IMR-90 (cell line): ENCODE measurements at regions not wholly inside any gene's neighbourhood (a gene's known extent, or its start where the extent isn't known, plus 50 kb on each side); places are given as distances from the start of the nearest gene placed in this dataset.

Source experiments
- ATAC-seq: fragments of 200-7000 bp; cut with Tn5 transposase; 2 replicates; pipeline ENCODE4 v1.9.1; 2020; ENCODE audit warnings: low read depth, mild to moderate bottlenecking, moderate library complexity
- BruUV-seq: library from RNA; stranded (reverse); fragments of 400-500 nt; replicated peaks from 2 replicates; lab custom pipeline; 2021; lab: Mats Ljungman, UMichigan
- CTCF ChIA-PET: fragments of 300-600 bp; formaldehyde crosslinking; extraction: SDS; loops from one replicate; lab custom pipeline; 2021; ENCODE audit warnings: antibody characterized with exemption; lab: Yijun Ruan, JAX
- POLR2A ChIA-PET: fragments of 300-600 bp; sonication (Branson Sonifier 250); formaldehyde crosslinking; loops from one replicate; lab custom pipeline; 2022; ENCODE audit warnings: antibody characterized with exemption; ENCODE audit not compliant: unreplicated experiment; lab: Charles Lee
- DNase-seq: peaks from one replicate; pipeline ENCODE4 v3.0.0; 2013
- H2AFZ ChIP-seq: replicated peaks from 2 replicates; pipeline ENCODE3; 2013; ENCODE audit warnings: low read length, mild to moderate bottlenecking; ENCODE audit not compliant: poor library complexity
- H2AK5ac ChIP-seq: 2 replicates; pipeline ENCODE4 v1.6.1; 2013; ENCODE audit warnings: low read depth, low read length, inconsistent platforms
- H2AK9ac ChIP-seq: replicated peaks from 2 replicates; pipeline ENCODE3; 2013; ENCODE audit warnings: mild to moderate bottlenecking, low read depth, low read length, moderate library complexity; ENCODE audit not compliant: poor library complexity
- H2BK120ac ChIP-seq: 2 replicates; pipeline ENCODE4 v1.6.1; 2013; ENCODE audit warnings: low read depth, low read length, inconsistent platforms
- H2BK15ac ChIP-seq: 3 replicates; pipeline ENCODE4 v1.6.1; 2013; ENCODE audit warnings: low read depth, low read length, inconsistent platforms
- H2BK20ac ChIP-seq: 2 replicates; pipeline ENCODE4 v1.6.1; 2013; ENCODE audit warnings: low read depth, mild to moderate bottlenecking, inconsistent platforms, low read length, moderate library complexity
- H2BK5ac ChIP-seq: 2 replicates; pipeline ENCODE4 v1.6.1; 2013; ENCODE audit warnings: mild to moderate bottlenecking, low read depth, low read length, inconsistent platforms; ENCODE audit not compliant: poor library complexity, severe bottlenecking
- H3K14ac ChIP-seq: replicated peaks from 2 replicates; pipeline ENCODE4 v1.6.1; 2013; ENCODE audit warnings: low read depth, low read length, inconsistent platforms
- H3K18ac ChIP-seq: 2 replicates; pipeline ENCODE4 v1.6.1; 2013; ENCODE audit warnings: low read depth, low read length, control low read depth
- H3K23ac ChIP-seq: 2 replicates; pipeline ENCODE4 v1.6.1; 2013; ENCODE audit warnings: low read depth, low read length, inconsistent platforms
- H3K27ac ChIP-seq: 2 replicates; pipeline ENCODE4 v1.5.1; 2013; ENCODE audit warnings: mild to moderate bottlenecking, control low read depth, low read length; ENCODE audit not compliant: insufficient read depth
- H3K27me3 ChIP-seq: 2 replicates; pipeline ENCODE4 v1.6.1; 2013; ENCODE audit warnings: low read length; ENCODE audit not compliant: control insufficient read depth, insufficient read depth
- H3K36me3 ChIP-seq: 2 replicates; pipeline ENCODE4 v1.6.1; 2013; ENCODE audit warnings: low read length, mixed read lengths; ENCODE audit not compliant: control insufficient read depth, insufficient read depth
- H3K4ac ChIP-seq: 2 replicates; pipeline ENCODE4 v1.6.1; 2013; ENCODE audit warnings: low read depth, low read length, inconsistent platforms
- H3K4me1 ChIP-seq: 2 replicates; pipeline ENCODE4 v1.6.1; 2013; ENCODE audit warnings: low read length, mixed read lengths; ENCODE audit not compliant: control insufficient read depth, insufficient read depth
- H3K4me2 ChIP-seq: 2 replicates; pipeline ENCODE4 v1.6.1; 2013; ENCODE audit warnings: low read depth, mild to moderate bottlenecking, control low read depth, low read length, moderate library complexity
- H3K4me3 ChIP-seq: 2 replicates; pipeline ENCODE4 v1.5.1; 2013; ENCODE audit warnings: low read depth, mild to moderate bottlenecking, control low read depth, low read length, moderate library complexity; ENCODE audit not compliant: insufficient read depth
- H3K56ac ChIP-seq: 2 replicates; pipeline ENCODE4 v1.6.1; 2013; ENCODE audit warnings: low read length, inconsistent platforms; ENCODE audit not compliant: insufficient read depth; ENCODE audit errors: extremely low read depth
- H3K79me1 ChIP-seq, 2 experiments: 2 replicates each; pipeline ENCODE4 v1.6.1; 2013; ENCODE audit warnings: low read length in 2 of 2, inconsistent platforms in 1 of 2, low read depth in 1 of 2
- H3K9ac ChIP-seq: 2 replicates; pipeline ENCODE4 v1.6.1; 2013; ENCODE audit warnings: low read depth, low read length, control low read depth
- H3K9me1 ChIP-seq: 2 replicates; pipeline ENCODE4 v1.6.1; 2013; ENCODE audit warnings: low read length, inconsistent platforms; ENCODE audit not compliant: insufficient read depth
- H3K9me3 ChIP-seq: 2 replicates; pipeline ENCODE4 v1.6.1; 2013; ENCODE audit warnings: low read length; ENCODE audit not compliant: control insufficient read depth, insufficient read depth
- H4K20me1 ChIP-seq: 2 replicates; pipeline ENCODE4 v1.6.1; 2013; ENCODE audit warnings: low read length, inconsistent platforms; ENCODE audit not compliant: insufficient read depth
- H4K5ac ChIP-seq: 2 replicates; pipeline ENCODE4 v1.6.1; 2013; ENCODE audit warnings: mild to moderate bottlenecking, low read depth, low read length, control low read depth
- H4K8ac ChIP-seq, 2 experiments: 2 replicates each; pipeline ENCODE4 v1.6.1; 2013; ENCODE audit warnings: low read depth in 2 of 2, low read length in 2 of 2, control low read depth in 1 of 2, inconsistent platforms in 1 of 2
- H4K91ac ChIP-seq: 2 replicates; pipeline ENCODE4 v1.6.1; 2013; ENCODE audit warnings: low read depth, low read length, inconsistent platforms; ENCODE audit not compliant: insufficient read depth
- BHLHE40 ChIP-seq: fragments of 150-350 bp; IDR thresholded peaks from 2 replicates; pipeline ENCODE4 v1.6.1; 2016; ENCODE audit warnings: mild to moderate bottlenecking, low read depth, low read length
- CHD1 ChIP-seq: IDR thresholded peaks from 2 replicates; pipeline ENCODE4 v1.6.1; 2012; ENCODE audit warnings: low read depth, low read length, improper control_type of control experiment
- FOS ChIP-seq: fragments of 150-350 bp; IDR thresholded peaks from 2 replicates; pipeline ENCODE4 v1.6.1; 2016; ENCODE audit warnings: low read depth, low read length
- MAFK ChIP-seq: IDR thresholded peaks from 2 replicates; pipeline ENCODE4 v1.6.1; 2012; ENCODE audit warnings: low read depth, low read length, improper control_type of control experiment
- MAZ ChIP-seq: IDR thresholded peaks from 2 replicates; pipeline ENCODE4 v1.6.1; 2012; ENCODE audit warnings: low read depth, mild to moderate bottlenecking, low read length, improper control_type of control experiment, moderate library complexity, borderline replicate concordance
- MXI1 ChIP-seq: IDR thresholded peaks from 2 replicates; pipeline ENCODE4 v1.6.1; 2012; ENCODE audit warnings: low read depth, mild to moderate bottlenecking, low read length, moderate library complexity, borderline replicate concordance
- RCOR1 ChIP-seq: IDR thresholded peaks from 2 replicates; pipeline ENCODE4 v1.6.1; 2012; ENCODE audit warnings: mild to moderate bottlenecking, low read length, improper control_type of control experiment; ENCODE audit not compliant: insufficient replicate concordance
- RFX5 ChIP-seq: IDR thresholded peaks from 2 replicates; pipeline ENCODE4 v1.8.0; 2012; ENCODE audit warnings: low read depth, mild to moderate bottlenecking, low read length, moderate library complexity
- SMC3 ChIP-seq: fragments of 150-350 bp; IDR thresholded peaks from 2 replicates; pipeline ENCODE4 v1.6.1; 2016; ENCODE audit warnings: low read depth, mild to moderate bottlenecking, antibody characterized with exemption, low read length, moderate library complexity
- WGBS, 2 experiments: methylation state at CpG; one replicate each; pipeline versions ENCODE4 v1.1.5 to v1.1.7; 2013; ENCODE audit warnings: missing lambda C conversion rate in 2 of 2; ENCODE audit not compliant: insufficient read length in 1 of 2; ENCODE audit errors: extremely low coverage in 2 of 2; 5-methylcytosine and 5-hydroxymethylcytosine counted together
- dilution Hi-C: fragments of 300-500 bp; cut with HindIII; formaldehyde crosslinking; loops from one replicate; pipeline ENCODE4 v1.14.3; 2018; ENCODE audit warnings: low sequenced_read_pairs; ENCODE audit not compliant: unreplicated experiment
- in situ Hi-C: fragments of 300-500 bp; cut with MboI; formaldehyde crosslinking; loops from 3 replicates; pipeline ENCODE4 v1.14.3; 2019; ENCODE audit warnings: low sequenced_read_pairs, inconsistent platforms, mixed read lengths
- intact Hi-C: fragments of 100-400 bp; cut with micrococcal nuclease; formaldehyde crosslinking; loops from 2 replicates; pipeline ENCODE4 v1.10.0; 2022
- TF ChIP-seq, protein P1 (sequence below): fragments of 150-350 bp; IDR thresholded peaks from 2 replicates; pipeline ENCODE4 v1.6.1; 2017; ENCODE audit warnings: mild to moderate bottlenecking, antibody characterized with exemption, low read length, low read depth

DNA sequence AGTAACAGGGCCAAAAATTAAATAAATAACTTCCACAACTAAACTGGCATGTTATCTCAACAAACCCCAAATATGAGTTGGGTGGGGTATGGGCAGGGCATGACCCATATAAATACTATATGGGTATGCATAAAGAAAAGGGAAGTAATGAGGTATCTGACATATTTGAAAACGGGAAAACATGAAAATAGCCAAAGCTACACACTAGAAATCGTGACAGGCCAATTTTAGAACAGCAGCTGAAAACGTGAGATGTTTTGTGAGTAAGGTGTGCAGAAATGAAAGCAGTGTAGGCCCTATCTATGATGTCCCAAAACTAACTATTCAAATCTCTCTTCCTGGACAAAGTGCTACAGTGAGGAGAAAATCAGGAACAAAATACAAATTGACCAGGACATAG is 537.9 kb upstream of the NR5A2 start:
- no CpG with 5 or more reads among the region's 3 CpGs for WGBS, 2 experiments
- Histone ChIP-seq H3K4me3 (no peak overlapping the region), H3K9ac (no peak overlapping the region), H4K8ac (no peak overlapping the region), H4K20me1 (no peaks in the 10 kb centered on the region), H3K14ac (no peak overlapping the region), H2BK15ac (no peak overlapping the region), H2BK20ac (no peak overlapping the region), H3K79me1 (no peaks in the 10 kb centered on the region), H2BK5ac (no peak overlapping the region), H3K23ac (no peak overlapping the region), H3K56ac (no peak overlapping the region), H2BK120ac (no peak overlapping the region), H3K4me1 (peaks cover 4% of the 10 kb centered on the region), H4K91ac (no peak overlapping the region), H3K4ac (no peak overlapping the region), H3K18ac (no peak overlapping the region), H2AFZ (no peak overlapping the region), H3K9me3 (peaks cover 3% of the 10 kb centered on the region; the same call in 1 of the 2 replicates), H3K36me3 (no peaks in the 10 kb centered on the region), H2AK5ac (no peak overlapping the region), H3K27me3 (no peaks in the 10 kb centered on the region), H3K4me2 (no peak overlapping the region), H2AK9ac (no peak overlapping the region), H3K27ac (no peak overlapping the region), H3K9me1 (no peaks in the 10 kb centered on the region), H4K5ac (no peak overlapping the region)
- no TSS peak for BruUV-seq
- ChIA-PET CTCF (interaction anchor here (1.5 kb wide), 1 partner anchor 26 kb away, joined by 3 read pairs; no protein-coding TSS in a partner anchor), POLR2A (no interaction called here)
- intact Hi-C loops (no loop called here), dilution Hi-C loops (no loop called here), in situ Hi-C loops (no loop called here)
- ATAC-seq (no peak), DNase-seq (no peak)
- TF ChIP-seq FOS = no peak
- no peak for TF ChIP-seq CHD1
- no peak for TF ChIP-seq MXI1
- TF ChIP-seq RCOR1 = no peak
- no peak for TF ChIP-seq MAFK
- TF ChIP-seq MAZ = no peak
- TF ChIP-seq, protein P1, sequence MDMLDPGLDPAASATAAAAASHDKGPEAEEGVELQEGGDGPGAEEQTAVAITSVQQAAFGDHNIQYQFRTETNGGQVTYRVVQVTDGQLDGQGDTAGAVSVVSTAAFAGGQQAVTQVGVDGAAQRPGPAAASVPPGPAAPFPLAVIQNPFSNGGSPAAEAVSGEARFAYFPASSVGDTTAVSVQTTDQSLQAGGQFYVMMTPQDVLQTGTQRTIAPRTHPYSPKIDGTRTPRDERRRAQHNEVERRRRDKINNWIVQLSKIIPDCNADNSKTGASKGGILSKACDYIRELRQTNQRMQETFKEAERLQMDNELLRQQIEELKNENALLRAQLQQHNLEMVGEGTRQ = no peak
- no peak for TF ChIP-seq SMC3
- TF ChIP-seq RFX5 = no peak
- TF ChIP-seq BHLHE40 = no peak
